Testis (tissue), 2 donors: ENCODE measurements at regions not wholly inside any gene's neighbourhood (a gene's known extent, or its start where the extent isn't known, plus 50 kb on each side); places are given as distances from the start of the nearest gene placed in this dataset.

Experiments
- DNase-seq: peaks from one replicate; pipeline ENCODE4 v3.0.0-alpha.2; 2019
- H3K27ac ChIP-seq, 2 donors: fragments of 200-600 bp; sonication (generic); one replicate each; pipeline ENCODE4 v1.5.1; 2019
- H3K27me3 ChIP-seq: fragments of 200-600 bp; sonication (generic); one replicate; pipeline ENCODE4 v1.5.1; 2019
- H3K36me3 ChIP-seq: fragments of 200-600 bp; sonication (generic); one replicate; pipeline ENCODE4 v1.5.1; 2017; ENCODE audit warnings: low read depth; ENCODE audit errors: missing control alignments
- H3K4me1 ChIP-seq: fragments of 200-600 bp; sonication (generic); one replicate; pipeline ENCODE4 v1.5.1; 2019
- H3K4me3 ChIP-seq, 2 donors: fragments of 200-600 bp; sonication (generic); one replicate each; pipeline ENCODE4 v1.5.1; 2017 to 2019
- H3K9me3 ChIP-seq: fragments of 200-600 bp; sonication (generic); one replicate; pipeline ENCODE4 v1.5.1; 2017
- CTCF ChIP-seq, 3 experiments: fragments of 450-650 bp in 2 of 3; fragments of 200-600 bp in 1 of 3; sonication (generic) in 1 of 3; IDR thresholded peaks; one replicate each; pipeline ENCODE4 v1.5.1; 2016 to 2019; ENCODE audit warnings: antibody characterized with exemption in 3 of 3, mild to moderate bottlenecking in 2 of 3, moderate library complexity in 1 of 3
- POLR2A ChIP-seq: fragments of 450-650 bp; IDR thresholded peaks from one replicate; pipeline ENCODE4 v1.6.1; 2017; ENCODE audit warnings: antibody characterized with exemption, mild to moderate bottlenecking, moderate library complexity
- WGBS, 2 donors: methylation state at CpG; one replicate each; pipeline ENCODE4 v1.1.5; 2018; 5-methylcytosine and 5-hydroxymethylcytosine counted together
- intact Hi-C: fragments of 100-400 bp; cut with DNase I; formaldehyde crosslinking; loops from one replicate; pipeline ENCODE4 v1.15.1; 2023; ENCODE audit warnings: low total_unique reads

GRCh38 chr4:104726002-104726401 is 231.3 kb upstream of the CXXC4 start:
- no peaks in the 10 kb centered on the region for H3K27me3 ChIP-seq
- no peak overlapping the region for H3K4me3 ChIP-seq
- H3K9me3 ChIP-seq: no peaks in the 10 kb centered on the region
- H3K36me3 ChIP-seq: peaks cover 3% of the 10 kb centered on the region
- no peak overlapping the region for H3K27ac ChIP-seq
- no peak for DNase-seq
- TF ChIP-seq CTCF (IDR thresholded peaks at IDR 0.05): no peak
- no peak for TF ChIP-seq POLR2A
- intact Hi-C loops: no loop called here
- no peaks in the 10 kb centered on the region for H3K4me1 ChIP-seq
- WGBS, 2 donors: 62 to 64% methylated on average over 5 of the region's 5 CpGs

DNA sequence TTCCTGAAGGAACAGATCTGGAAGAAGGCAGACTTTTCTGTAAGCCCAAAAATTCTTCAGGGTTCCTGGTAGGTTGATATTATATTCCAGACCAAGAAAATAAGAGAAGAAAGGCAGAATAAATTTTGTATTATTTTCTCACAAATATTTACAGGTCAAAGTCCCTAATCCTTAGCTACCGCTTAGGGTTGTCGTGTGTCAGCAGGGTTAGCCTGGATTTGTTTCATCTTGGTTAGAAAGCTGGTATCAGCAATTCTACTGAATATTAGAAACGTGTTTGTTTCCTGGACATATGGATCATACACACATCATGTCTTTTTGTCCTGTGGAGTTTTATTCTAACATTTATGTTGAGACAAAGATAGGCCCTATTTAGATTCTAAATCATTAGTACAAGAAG is 232.9 kb upstream of the CXXC4 start:
- H3K36me3 ChIP-seq: peaks cover 3% of the 10 kb centered on the region
- intact Hi-C loops: no loop called here
- TF ChIP-seq CTCF (IDR thresholded peaks at IDR 0.05) (no peak), POLR2A (no peak)
- 89 to 90% methylated on average over 3 of the region's 3 CpGs for WGBS, 2 donors
- no peaks in the 10 kb centered on the region for H3K9me3 ChIP-seq
- no peak overlapping the region for H3K4me3 ChIP-seq
- no peak overlapping the region for H3K27ac ChIP-seq
- no peak for DNase-seq
- no peaks in the 10 kb centered on the region for H3K27me3 ChIP-seq
- H3K4me1 ChIP-seq: no peaks in the 10 kb centered on the region

DNA sequence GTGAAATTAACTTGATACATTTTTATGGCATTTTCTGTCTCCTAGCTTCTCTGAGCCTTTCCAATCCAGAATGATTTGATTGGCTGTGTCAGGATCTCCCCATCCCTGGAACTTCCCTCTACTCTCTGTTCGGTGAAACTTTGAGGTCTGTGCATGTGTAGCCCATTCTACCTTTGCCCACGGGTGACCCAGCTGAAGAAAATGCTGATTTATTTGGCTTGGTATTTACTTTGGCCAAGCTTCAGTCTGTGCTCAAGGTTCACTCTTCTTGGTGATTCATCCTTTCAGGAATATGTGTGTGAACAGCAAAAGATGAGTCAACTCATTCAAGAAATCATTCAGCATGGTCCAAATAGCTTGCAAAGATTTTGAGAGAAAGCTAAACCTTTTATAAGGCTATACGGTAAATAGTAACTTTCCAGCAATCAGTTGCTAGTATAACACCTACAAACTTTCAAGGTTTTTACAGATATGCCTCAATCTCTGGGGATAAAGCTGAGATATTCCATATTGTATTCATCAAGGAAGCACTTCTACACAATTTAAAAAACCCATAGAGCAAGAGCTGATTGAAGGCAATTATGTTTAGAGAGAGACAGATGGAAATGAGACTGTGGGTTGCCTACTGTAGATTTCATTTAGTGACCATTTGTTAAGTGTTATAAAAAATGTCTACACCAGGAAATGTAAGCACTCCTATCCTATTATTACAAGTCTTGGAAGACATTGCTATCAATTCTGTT is 233.9 kb upstream of the CXXC4 start:
- Histone ChIP-seq H3K4me1 (no peaks in the 10 kb centered on the region), H3K27ac (no peak overlapping the region), H3K36me3 (peaks cover 3% of the 10 kb centered on the region), H3K4me3 (no peak overlapping the region), H3K27me3 (no peaks in the 10 kb centered on the region), H3K9me3 (no peaks in the 10 kb centered on the region)
- intact Hi-C loops: no loop called here
- DNase-seq: no peak
- no peak for TF ChIP-seq POLR2A
- TF ChIP-seq CTCF (IDR thresholded peaks at IDR 0.05): no peak
- 69 to 74% methylated on average over 3 of the region's 3 CpGs for WGBS, 2 donors

DNA sequence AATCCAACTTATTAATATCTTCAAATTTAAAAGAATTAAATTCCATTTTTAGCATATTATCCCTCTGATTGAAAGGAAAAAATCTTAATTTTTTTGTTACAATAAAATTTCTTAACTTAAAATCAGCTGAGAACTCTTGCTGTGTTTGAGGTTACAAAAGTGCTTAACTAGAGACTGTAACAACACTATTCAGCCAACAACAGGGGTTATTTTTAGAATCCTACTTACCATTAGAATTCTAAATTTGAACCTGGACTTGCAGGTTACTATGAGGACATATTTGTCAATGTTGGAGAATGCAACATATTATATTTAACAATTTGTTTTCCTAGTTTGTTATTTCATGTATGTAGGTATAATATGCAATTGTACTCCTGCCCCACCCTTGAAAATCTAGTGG is 238.1 kb upstream of the CXXC4 start:
- intact Hi-C loops: no loop called here
- H3K27ac ChIP-seq: no peak overlapping the region
- no peaks in the 10 kb centered on the region for H3K27me3 ChIP-seq
- no peak overlapping the region for H3K4me3 ChIP-seq
- no peaks in the 10 kb centered on the region for H3K9me3 ChIP-seq
- H3K36me3 ChIP-seq: no peaks in the 10 kb centered on the region
- TF ChIP-seq POLR2A (no peak), CTCF (IDR thresholded peaks at IDR 0.05) (no peak)
- H3K4me1 ChIP-seq: peaks cover 17% of the 10 kb centered on the region
- DNase-seq: no peak

DNA sequence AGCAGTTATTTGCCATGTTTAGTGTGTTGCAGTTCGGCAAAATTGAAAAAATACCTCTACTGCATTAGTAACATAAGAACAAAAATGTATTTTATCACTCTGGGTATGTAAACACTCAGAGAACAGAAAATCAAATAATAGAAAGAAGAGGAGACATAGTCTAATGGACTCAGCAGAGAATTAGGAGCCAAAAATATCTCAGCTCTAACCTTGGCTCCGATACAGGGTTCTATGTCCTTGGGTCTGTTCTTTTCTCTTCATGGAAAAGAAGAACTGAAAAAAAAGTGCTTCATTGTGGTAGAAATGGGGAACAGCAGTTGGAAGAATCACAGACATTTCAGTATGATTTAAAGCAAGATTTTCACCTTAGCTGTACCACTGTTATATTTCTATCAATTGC is 240.5 kb upstream of the CXXC4 start:
- DNase-seq: peak; percentile 28
- Histone ChIP-seq H3K27ac (no peak overlapping the region), H3K4me3 (no peak overlapping the region), H3K27me3 (no peaks in the 10 kb centered on the region), H3K36me3 (no peaks in the 10 kb centered on the region), H3K4me1 (peaks cover 17% of the 10 kb centered on the region), H3K9me3 (no peaks in the 10 kb centered on the region)
- peak in 1 of 3 experiments; percentile 25 for TF ChIP-seq CTCF (IDR thresholded peaks at IDR 0.05)
- no peak for TF ChIP-seq POLR2A
- intact Hi-C loops: no loop called here
- 22 to 39% methylated on average over 2 of the region's 2 CpGs for WGBS, 2 donors
